GM18873 (cell line): ENCODE measurements at regions not wholly inside any gene's neighbourhood (a gene's known extent, or its start where the extent isn't known, plus 50 kb on each side); places are given as distances from the start of the nearest gene placed in this dataset.

Experiments
- ATAC-seq: cut with Tn5 transposase; IDR thresholded peaks from one replicate; pipeline ENCODE4 v1.9.1; 2021; ENCODE audit warnings: mild to moderate bottlenecking, moderate library complexity, moderate number of reproducible peaks; ENCODE audit not compliant: unreplicated experiment, low FRiP score

GRCh38 chr6:44558832-44559251, 171.3 kb downstream of the CDC5L start:
- no peak for ATAC-seq

- ATAC-seq, result no peak
Measured at GRCh38 chr6:44559486-44560270, 172.2 kb downstream of the CDC5L start.

GRCh38 chr6:44560458-44561059, 173.1 kb downstream of the CDC5L start:
- no peak for ATAC-seq

- no peak for ATAC-seq
Measured at GRCh38 chr6:44561060-44561623, 173.6 kb downstream of the CDC5L start.

GRCh38 chr6:44561832-44562665, 174.5 kb downstream of the CDC5L start:
- no peak for ATAC-seq

- no peak for ATAC-seq
Measured at GRCh38 chr6:44563397-44563796, 175.9 kb downstream of the CDC5L start.

GRCh38 chr6:44564906-44565524, 177.5 kb downstream of the CDC5L start:
- ATAC-seq, result no peak

- no peak for ATAC-seq
Measured at GRCh38 chr6:44567406-44567805, 179.9 kb downstream of the CDC5L start.

GRCh38 chr6:44569131-44569530, 181.6 kb downstream of the CDC5L start:
- ATAC-seq, result no peak

GRCh38 chr6:44569931-44570385, 182.5 kb downstream of the CDC5L start:
- no peak for ATAC-seq

- ATAC-seq, result no peak
Measured at GRCh38 chr6:44571510-44571909, 184.0 kb downstream of the CDC5L start.

- no peak for ATAC-seq
Measured at GRCh38 chr6:44572346-44572745, 184.8 kb downstream of the CDC5L start.

GRCh38 chr6:44575644-44576043, 188.1 kb downstream of the CDC5L start:
- ATAC-seq, result no peak

- ATAC-seq, result no peak
Measured at GRCh38 chr6:44576132-44576631, 188.7 kb downstream of the CDC5L start.

- ATAC-seq, result no peak
Measured at GRCh38 chr6:44580901-44581300, 193.4 kb downstream of the CDC5L start.

- no peak for ATAC-seq
Measured at GRCh38 chr6:44582930-44583329, 195.4 kb downstream of the CDC5L start.

- ATAC-seq, result no peak
Measured at GRCh38 chr6:44590471-44590870, 203.0 kb downstream of the CDC5L start.

- no peak for ATAC-seq
Measured at GRCh38 chr6:44593539-44593944, 206.0 kb downstream of the CDC5L start.

GRCh38 chr6:44594481-44594880, 207.0 kb downstream of the CDC5L start:
- ATAC-seq, result no peak

GRCh38 chr6:44598679-44599078, 211.2 kb downstream of the CDC5L start:
- ATAC-seq, result no peak
